Mucosa of rectum (tissue), 2 donors: ENCODE measurements at regions not wholly inside any gene's neighbourhood (a gene's known extent, or its start where the extent isn't known, plus 50 kb on each side); places are given as distances from the start of the nearest gene placed in this dataset.

ENCODE experiments used
- H3K27ac ChIP-seq, 2 donors: one replicate each; pipeline ENCODE4 v1.7.0; 2013; ENCODE audit warnings: inconsistent platforms in 2 of 2, low read depth in 2 of 2, low read length in 2 of 2
- H3K27me3 ChIP-seq, 2 donors: one replicate each; pipeline ENCODE4 v1.7.0; 2013; ENCODE audit warnings: low read length in 2 of 2; ENCODE audit not compliant: control insufficient read depth in 2 of 2, insufficient read depth in 2 of 2
- H3K36me3 ChIP-seq, 2 donors: one replicate each; pipeline ENCODE4 v1.7.0; 2013; ENCODE audit warnings: low read length in 2 of 2; ENCODE audit not compliant: control insufficient read depth in 2 of 2, insufficient read depth in 2 of 2
- H3K4me1 ChIP-seq, 2 donors: one replicate each; pipeline ENCODE4 v1.7.0; 2013; ENCODE audit warnings: low read length in 2 of 2, mild to moderate bottlenecking in 1 of 2; ENCODE audit not compliant: control insufficient read depth in 2 of 2, insufficient read depth in 2 of 2
- H3K4me3 ChIP-seq, 2 donors: one replicate each; pipeline ENCODE4 v1.7.0; 2013; ENCODE audit warnings: low read length in 2 of 2
- H3K9ac ChIP-seq, 2 donors: one replicate each; pipeline ENCODE4 v1.7.0; 2013; ENCODE audit warnings: low read length in 2 of 2, low read depth in 1 of 2, mild to moderate bottlenecking in 1 of 2
- H3K9me3 ChIP-seq, 2 donors: one replicate each; pipeline ENCODE4 v1.7.0; 2013; ENCODE audit warnings: low read length in 2 of 2; ENCODE audit not compliant: control insufficient read depth in 2 of 2
- donor health status: healthy.
- donor health status: Normal muscosa, but diverticular disease.

GRCh38 chr2:195307751-195308150, 349.3 kb upstream of the SLC39A10 start:
- no peaks in the 10 kb centered on the region for H3K27me3 ChIP-seq
- H3K4me3 ChIP-seq: no peak overlapping the region
- no peaks in the 10 kb centered on the region for H3K36me3 ChIP-seq
- no peaks in the 10 kb centered on the region for H3K9me3 ChIP-seq
- no peak overlapping the region for H3K27ac ChIP-seq
- H3K4me1 ChIP-seq: no peaks in the 10 kb centered on the region
- no peak overlapping the region for H3K9ac ChIP-seq

- H3K27ac ChIP-seq: no peak overlapping the region
- H3K4me3 ChIP-seq: no peak overlapping the region
- H3K9me3 ChIP-seq: no peaks in the 10 kb centered on the region
- H3K9ac ChIP-seq: no peak overlapping the region
- H3K27me3 ChIP-seq: no peaks in the 10 kb centered on the region
- H3K4me1 ChIP-seq: no peaks in the 10 kb centered on the region
- no peaks in the 10 kb centered on the region for H3K36me3 ChIP-seq
Observed at GRCh38 chr2:195304310-195304709, 352.7 kb upstream of the SLC39A10 start.

DNA sequence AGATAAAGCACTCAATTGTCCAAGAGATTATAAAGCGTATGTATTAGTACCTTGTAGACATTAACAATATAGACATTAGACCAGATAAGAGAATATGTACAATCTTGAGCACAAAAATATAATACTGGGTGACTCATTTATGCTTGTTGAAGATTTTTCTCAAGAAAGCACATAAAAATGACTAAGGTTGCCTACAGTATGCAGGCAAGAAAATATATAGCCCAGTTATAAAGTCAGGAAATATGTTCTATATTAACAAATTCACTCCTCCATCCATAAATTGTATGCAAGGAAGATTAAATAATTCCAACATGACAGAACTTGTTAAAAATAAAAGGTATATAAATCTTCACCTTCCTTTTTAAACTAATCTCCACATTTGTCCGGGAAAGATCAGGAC, 356.4 kb upstream of the SLC39A10 start:
- no peak overlapping the region for H3K27ac ChIP-seq
- no peak overlapping the region for H3K9ac ChIP-seq
- H3K9me3 ChIP-seq: no peaks in the 10 kb centered on the region
- no peak overlapping the region for H3K4me3 ChIP-seq
- H3K36me3 ChIP-seq: no peaks in the 10 kb centered on the region
- no peaks in the 10 kb centered on the region for H3K4me1 ChIP-seq
- no peaks in the 10 kb centered on the region for H3K27me3 ChIP-seq

- H3K4me1 ChIP-seq: no peaks in the 10 kb centered on the region
- H3K27me3 ChIP-seq: no peaks in the 10 kb centered on the region
- no peak overlapping the region for H3K9ac ChIP-seq
- no peaks in the 10 kb centered on the region for H3K9me3 ChIP-seq
- no peaks in the 10 kb centered on the region for H3K36me3 ChIP-seq
- H3K4me3 ChIP-seq: no peak overlapping the region
- H3K27ac ChIP-seq: no peak overlapping the region
Observed at GRCh38 chr2:195299600-195299999, 357.4 kb upstream of the SLC39A10 start.

DNA sequence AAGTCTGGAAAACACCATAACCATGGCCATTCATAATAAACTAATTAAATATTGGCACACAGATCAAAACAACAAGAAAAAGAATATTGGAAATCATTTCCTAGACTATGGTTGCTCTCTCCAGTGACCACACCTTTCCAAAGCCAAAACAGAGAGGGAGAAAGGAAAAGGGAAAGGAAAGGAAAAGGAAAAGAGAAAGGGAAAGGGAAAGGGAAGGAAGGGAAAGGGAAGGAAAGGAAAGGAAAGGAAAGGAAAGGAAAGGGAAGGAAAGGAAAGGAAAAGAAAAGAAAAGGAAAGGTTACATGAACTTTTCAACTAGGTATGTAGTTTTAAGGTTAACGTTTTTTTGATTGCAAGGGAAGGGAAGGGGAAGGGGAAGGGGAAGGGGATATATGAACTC, 360.5 kb upstream of the SLC39A10 start:
- H3K27ac ChIP-seq: no peak overlapping the region
- no peaks in the 10 kb centered on the region for H3K27me3 ChIP-seq
- H3K36me3 ChIP-seq: no peaks in the 10 kb centered on the region
- no peaks in the 10 kb centered on the region for H3K9me3 ChIP-seq
- no peak overlapping the region for H3K9ac ChIP-seq
- H3K4me3 ChIP-seq: no peak overlapping the region
- H3K4me1 ChIP-seq: no peaks in the 10 kb centered on the region

DNA sequence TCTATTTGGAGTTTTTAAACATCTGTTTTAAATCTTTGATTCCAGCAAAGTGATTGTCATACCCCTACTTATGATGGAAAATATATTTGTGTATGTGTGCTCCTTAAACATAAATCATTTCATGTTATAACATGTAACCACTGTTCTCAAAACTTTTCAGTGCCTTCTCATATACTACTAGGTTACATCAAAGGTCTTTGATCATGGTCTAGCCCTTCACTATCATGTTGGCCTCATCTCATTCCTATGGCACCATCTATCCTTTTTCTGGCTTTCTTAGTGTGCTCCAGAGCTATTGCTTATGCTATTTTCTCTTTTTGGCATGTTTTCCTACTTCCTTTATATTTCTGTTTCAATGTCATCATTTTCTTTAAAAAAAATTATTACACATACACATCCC, 367.9 kb upstream of the SLC39A10 start:
- no peaks in the 10 kb centered on the region for H3K27me3 ChIP-seq
- no peak overlapping the region for H3K27ac ChIP-seq
- H3K4me3 ChIP-seq: no peak overlapping the region
- H3K9me3 ChIP-seq: no peaks in the 10 kb centered on the region
- no peak overlapping the region for H3K9ac ChIP-seq
- no peaks in the 10 kb centered on the region for H3K36me3 ChIP-seq
- no peaks in the 10 kb centered on the region for H3K4me1 ChIP-seq

GRCh38 chr2:195279840-195280427, 377.1 kb upstream of the SLC39A10 start:
- no peak overlapping the region for H3K4me3 ChIP-seq
- H3K9ac ChIP-seq: no peak overlapping the region
- H3K36me3 ChIP-seq: no peaks in the 10 kb centered on the region
- H3K4me1 ChIP-seq: no peaks in the 10 kb centered on the region
- H3K27me3 ChIP-seq: no peaks in the 10 kb centered on the region
- no peak overlapping the region for H3K27ac ChIP-seq
- H3K9me3 ChIP-seq: no peaks in the 10 kb centered on the region

DNA sequence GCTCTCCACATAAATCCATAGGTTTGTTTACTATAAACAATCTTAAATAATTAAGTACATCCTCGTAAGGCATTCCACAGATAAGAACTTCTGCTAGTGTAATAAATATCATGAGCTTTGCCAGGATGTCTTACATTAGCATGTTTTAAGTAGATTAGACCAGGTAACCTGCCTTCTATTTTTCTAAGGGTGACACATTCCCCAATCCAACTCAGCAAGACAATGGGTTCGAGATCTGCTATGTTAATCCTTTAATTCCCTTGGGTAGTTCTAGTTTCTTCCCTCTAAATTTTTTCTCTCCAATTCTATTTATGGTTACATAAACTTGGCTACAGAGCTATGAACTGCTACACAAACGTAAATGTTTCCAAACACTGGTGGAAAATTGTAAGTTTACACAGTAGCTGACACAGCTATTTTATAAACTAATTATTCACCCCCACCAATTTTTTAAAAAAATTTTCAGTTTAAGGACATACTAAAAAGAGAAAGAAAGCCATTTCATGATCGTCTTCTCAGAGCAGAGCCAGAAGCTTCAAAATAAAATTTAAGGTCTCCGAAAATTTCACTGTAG, 386.5 kb upstream of the SLC39A10 start:
- no peaks in the 10 kb centered on the region for H3K36me3 ChIP-seq
- no peaks in the 10 kb centered on the region for H3K4me1 ChIP-seq
- no peak overlapping the region for H3K9ac ChIP-seq
- no peaks in the 10 kb centered on the region for H3K27me3 ChIP-seq
- no peak overlapping the region for H3K4me3 ChIP-seq
- no peaks in the 10 kb centered on the region for H3K9me3 ChIP-seq
- H3K27ac ChIP-seq: no peak overlapping the region

DNA sequence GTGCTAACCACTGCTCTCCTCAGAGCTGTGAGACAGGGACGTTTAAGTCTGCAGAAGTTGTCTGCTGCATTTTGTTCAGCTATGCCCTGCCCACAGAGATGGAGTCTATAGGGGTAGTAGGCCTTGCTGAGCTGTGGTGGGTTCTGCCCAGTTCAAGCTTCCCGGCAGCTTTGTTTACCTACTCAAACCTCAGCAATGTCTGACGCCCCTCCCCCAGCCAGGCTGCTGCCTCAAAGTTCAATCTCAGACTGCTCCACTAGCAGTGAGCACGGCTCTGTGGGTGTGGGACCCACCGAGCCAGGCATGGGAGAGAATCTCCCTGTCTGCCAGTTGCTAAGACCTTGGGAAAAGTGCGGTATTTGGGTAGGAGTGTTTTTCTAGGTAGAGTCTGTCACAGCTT, 387.8 kb upstream of the SLC39A10 start:
- H3K36me3 ChIP-seq: no peaks in the 10 kb centered on the region
- no peak overlapping the region for H3K9ac ChIP-seq
- no peaks in the 10 kb centered on the region for H3K9me3 ChIP-seq
- no peaks in the 10 kb centered on the region for H3K27me3 ChIP-seq
- no peak overlapping the region for H3K4me3 ChIP-seq
- H3K4me1 ChIP-seq: no peaks in the 10 kb centered on the region
- no peak overlapping the region for H3K27ac ChIP-seq

DNA sequence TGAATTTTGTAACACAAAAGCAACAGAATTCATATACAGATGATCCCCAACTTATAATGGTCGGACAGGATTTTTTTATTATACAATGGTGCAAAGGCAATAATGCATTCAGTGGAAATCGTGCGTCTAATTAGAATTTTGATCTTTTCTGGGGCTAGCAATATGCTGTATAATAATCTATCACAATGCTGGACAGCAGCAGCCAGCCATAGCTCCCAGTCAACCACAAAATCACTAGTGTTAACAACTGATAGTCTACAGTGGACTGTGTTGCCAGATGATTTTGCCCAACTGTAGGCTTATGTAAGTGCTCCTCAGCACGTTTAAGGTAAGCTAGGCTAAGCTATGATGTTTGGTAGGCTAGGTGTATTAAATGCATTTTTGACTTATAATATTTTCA, 399.0 kb upstream of the SLC39A10 start:
- H3K36me3 ChIP-seq: no peaks in the 10 kb centered on the region

DNA sequence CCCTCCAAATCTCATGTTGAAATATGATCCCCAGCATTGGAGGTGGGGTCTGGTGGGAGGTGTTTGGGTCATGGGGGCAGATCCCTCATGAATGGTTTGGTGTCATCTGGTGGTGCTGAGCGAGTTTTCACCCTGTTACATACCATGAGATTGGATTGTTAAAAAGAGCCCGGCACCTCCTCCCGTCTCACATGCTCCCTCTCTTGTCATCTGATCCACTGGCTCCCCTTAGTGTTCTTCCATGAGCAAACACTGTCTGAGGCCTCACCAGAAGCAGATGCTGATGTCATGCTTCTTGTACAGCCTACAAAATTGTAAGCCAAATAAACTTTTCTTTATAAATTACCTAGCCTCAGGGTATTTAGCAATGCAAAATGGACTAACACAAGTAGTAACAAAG, 405.0 kb upstream of the SLC39A10 start:
- no peak overlapping the region for H3K27ac ChIP-seq
- no peaks in the 10 kb centered on the region for H3K9me3 ChIP-seq
- no peak overlapping the region for H3K4me3 ChIP-seq
- no peaks in the 10 kb centered on the region for H3K27me3 ChIP-seq
- no peak overlapping the region for H3K9ac ChIP-seq
- no peaks in the 10 kb centered on the region for H3K36me3 ChIP-seq
- H3K4me1 ChIP-seq: no peaks in the 10 kb centered on the region

More for the DNA sequence above, 399.0 kb upstream of the SLC39A10 start:
- no peak overlapping the region for H3K9ac ChIP-seq
- no peak overlapping the region for H3K4me3 ChIP-seq
- no peak overlapping the region for H3K27ac ChIP-seq
- H3K27me3 ChIP-seq: no peaks in the 10 kb centered on the region
- no peaks in the 10 kb centered on the region for H3K4me1 ChIP-seq
- H3K9me3 ChIP-seq: no peaks in the 10 kb centered on the region
